ENCODE measurements at regions not wholly inside any gene's neighbourhood (a gene's known extent, or its start where the extent isn't known, plus 50 kb on each side); places are given as distances from the start of the nearest gene placed in this dataset.

GRCh38 chr9:118330191-118330986 lies 626.2 kb downstream of the TLR4 start:
- TF ChIP-seq CTCF (IDR thresholded peaks at IDR 0.05; ENCODE audit: low read length), result no peak
- no peak for TF ChIP-seq EZH2 (IDR thresholded peaks at IDR 0.05; ENCODE audit: borderline replicate concordance, low read length)

All from OCI-LY1 (cell line).